IMR-90 (cell line): ENCODE measurements at regions not wholly inside any gene's neighbourhood (a gene's known extent, or its start where the extent isn't known, plus 50 kb on each side); places are given as distances from the start of the nearest gene placed in this dataset.

Experiments used
- ATAC-seq: fragments of 200-7000 bp; cut with Tn5 transposase; 2 replicates; pipeline ENCODE4 v1.9.1; 2020; ENCODE audit warnings: low read depth, mild to moderate bottlenecking, moderate library complexity
- BruUV-seq: library from RNA; stranded (reverse); fragments of 400-500 nt; replicated peaks from 2 replicates; lab custom pipeline; 2021; lab: Mats Ljungman, UMichigan
- CTCF ChIA-PET: fragments of 300-600 bp; formaldehyde crosslinking; extraction: SDS; loops from one replicate; lab custom pipeline; 2021; ENCODE audit warnings: antibody characterized with exemption; lab: Yijun Ruan, JAX
- POLR2A ChIA-PET: fragments of 300-600 bp; sonication (Branson Sonifier 250); formaldehyde crosslinking; loops from one replicate; lab custom pipeline; 2022; ENCODE audit warnings: antibody characterized with exemption; ENCODE audit not compliant: unreplicated experiment; lab: Charles Lee
- DNase-seq: peaks from one replicate; pipeline ENCODE4 v3.0.0; 2013
- H2AFZ ChIP-seq: replicated peaks from 2 replicates; pipeline ENCODE3; 2013; ENCODE audit warnings: low read length, mild to moderate bottlenecking; ENCODE audit not compliant: poor library complexity
- H2AK5ac ChIP-seq: 2 replicates; pipeline ENCODE4 v1.6.1; 2013; ENCODE audit warnings: low read depth, low read length, inconsistent platforms
- H2AK9ac ChIP-seq: replicated peaks from 2 replicates; pipeline ENCODE3; 2013; ENCODE audit warnings: mild to moderate bottlenecking, low read depth, low read length, moderate library complexity; ENCODE audit not compliant: poor library complexity
- H2BK120ac ChIP-seq: 2 replicates; pipeline ENCODE4 v1.6.1; 2013; ENCODE audit warnings: low read depth, low read length, inconsistent platforms
- H2BK15ac ChIP-seq: 3 replicates; pipeline ENCODE4 v1.6.1; 2013; ENCODE audit warnings: low read depth, low read length, inconsistent platforms
- H2BK20ac ChIP-seq: 2 replicates; pipeline ENCODE4 v1.6.1; 2013; ENCODE audit warnings: low read depth, mild to moderate bottlenecking, inconsistent platforms, low read length, moderate library complexity
- H2BK5ac ChIP-seq: 2 replicates; pipeline ENCODE4 v1.6.1; 2013; ENCODE audit warnings: mild to moderate bottlenecking, low read depth, low read length, inconsistent platforms; ENCODE audit not compliant: poor library complexity, severe bottlenecking
- H3K14ac ChIP-seq: replicated peaks from 2 replicates; pipeline ENCODE4 v1.6.1; 2013; ENCODE audit warnings: low read depth, low read length, inconsistent platforms
- H3K18ac ChIP-seq: 2 replicates; pipeline ENCODE4 v1.6.1; 2013; ENCODE audit warnings: low read depth, low read length, control low read depth
- H3K23ac ChIP-seq: 2 replicates; pipeline ENCODE4 v1.6.1; 2013; ENCODE audit warnings: low read depth, low read length, inconsistent platforms
- H3K27ac ChIP-seq: 2 replicates; pipeline ENCODE4 v1.5.1; 2013; ENCODE audit warnings: mild to moderate bottlenecking, control low read depth, low read length; ENCODE audit not compliant: insufficient read depth
- H3K27me3 ChIP-seq: 2 replicates; pipeline ENCODE4 v1.6.1; 2013; ENCODE audit warnings: low read length; ENCODE audit not compliant: control insufficient read depth, insufficient read depth
- H3K36me3 ChIP-seq: 2 replicates; pipeline ENCODE4 v1.6.1; 2013; ENCODE audit warnings: low read length, mixed read lengths; ENCODE audit not compliant: control insufficient read depth, insufficient read depth
- H3K4ac ChIP-seq: 2 replicates; pipeline ENCODE4 v1.6.1; 2013; ENCODE audit warnings: low read depth, low read length, inconsistent platforms
- H3K4me1 ChIP-seq: 2 replicates; pipeline ENCODE4 v1.6.1; 2013; ENCODE audit warnings: low read length, mixed read lengths; ENCODE audit not compliant: control insufficient read depth, insufficient read depth
- H3K4me2 ChIP-seq: 2 replicates; pipeline ENCODE4 v1.6.1; 2013; ENCODE audit warnings: low read depth, mild to moderate bottlenecking, control low read depth, low read length, moderate library complexity
- H3K4me3 ChIP-seq: 2 replicates; pipeline ENCODE4 v1.5.1; 2013; ENCODE audit warnings: low read depth, mild to moderate bottlenecking, control low read depth, low read length, moderate library complexity; ENCODE audit not compliant: insufficient read depth
- H3K56ac ChIP-seq: 2 replicates; pipeline ENCODE4 v1.6.1; 2013; ENCODE audit warnings: low read length, inconsistent platforms; ENCODE audit not compliant: insufficient read depth; ENCODE audit errors: extremely low read depth
- H3K79me1 ChIP-seq, 2 experiments: 2 replicates each; pipeline ENCODE4 v1.6.1; 2013; ENCODE audit warnings: low read length in 2 of 2, inconsistent platforms in 1 of 2, low read depth in 1 of 2
- H3K9ac ChIP-seq: 2 replicates; pipeline ENCODE4 v1.6.1; 2013; ENCODE audit warnings: low read depth, low read length, control low read depth
- H3K9me1 ChIP-seq: 2 replicates; pipeline ENCODE4 v1.6.1; 2013; ENCODE audit warnings: low read length, inconsistent platforms; ENCODE audit not compliant: insufficient read depth
- H3K9me3 ChIP-seq: 2 replicates; pipeline ENCODE4 v1.6.1; 2013; ENCODE audit warnings: low read length; ENCODE audit not compliant: control insufficient read depth, insufficient read depth
- H4K20me1 ChIP-seq: 2 replicates; pipeline ENCODE4 v1.6.1; 2013; ENCODE audit warnings: low read length, inconsistent platforms; ENCODE audit not compliant: insufficient read depth
- H4K5ac ChIP-seq: 2 replicates; pipeline ENCODE4 v1.6.1; 2013; ENCODE audit warnings: mild to moderate bottlenecking, low read depth, low read length, control low read depth
- H4K8ac ChIP-seq, 2 experiments: 2 replicates each; pipeline ENCODE4 v1.6.1; 2013; ENCODE audit warnings: low read depth in 2 of 2, low read length in 2 of 2, control low read depth in 1 of 2, inconsistent platforms in 1 of 2
- H4K91ac ChIP-seq: 2 replicates; pipeline ENCODE4 v1.6.1; 2013; ENCODE audit warnings: low read depth, low read length, inconsistent platforms; ENCODE audit not compliant: insufficient read depth
- MAFK ChIP-seq: IDR thresholded peaks from 2 replicates; pipeline ENCODE4 v1.6.1; 2012; ENCODE audit warnings: low read depth, low read length, improper control_type of control experiment
- USF2 ChIP-seq: fragments of 150-350 bp; IDR thresholded peaks from 2 replicates; pipeline ENCODE4 v1.6.1; 2017; ENCODE audit warnings: mild to moderate bottlenecking, antibody characterized with exemption, low read length, low read depth
- dilution Hi-C: fragments of 300-500 bp; cut with HindIII; formaldehyde crosslinking; loops from one replicate; pipeline ENCODE4 v1.14.3; 2018; ENCODE audit warnings: low sequenced_read_pairs; ENCODE audit not compliant: unreplicated experiment
- in situ Hi-C: fragments of 300-500 bp; cut with MboI; formaldehyde crosslinking; loops from 3 replicates; pipeline ENCODE4 v1.14.3; 2019; ENCODE audit warnings: low sequenced_read_pairs, inconsistent platforms, mixed read lengths
- intact Hi-C: fragments of 100-400 bp; cut with micrococcal nuclease; formaldehyde crosslinking; loops from 2 replicates; pipeline ENCODE4 v1.10.0; 2022

GRCh38 chr3:22210693-22211092 lies 459.7 kb upstream of the ZNF385D start:
- H3K23ac ChIP-seq = no peak overlapping the region
- H3K4me2 ChIP-seq = no peak overlapping the region
- H2BK5ac ChIP-seq = no peak overlapping the region
- dilution Hi-C loops = no loop called here
- H2AK9ac ChIP-seq = no peak overlapping the region
- no peak overlapping the region for H3K56ac ChIP-seq
- no peaks in the 10 kb centered on the region for H3K9me3 ChIP-seq
- no peaks in the 10 kb centered on the region for H3K4me1 ChIP-seq
- H3K79me1 ChIP-seq = no peaks in the 10 kb centered on the region
- H2AK5ac ChIP-seq = no peak overlapping the region
- no peaks in the 10 kb centered on the region for H4K20me1 ChIP-seq
- H2BK120ac ChIP-seq = no peak overlapping the region
- no peak overlapping the region for H3K4ac ChIP-seq
- in situ Hi-C loops = no loop called here
- H3K9me1 ChIP-seq = no peaks in the 10 kb centered on the region
- H3K14ac ChIP-seq = no peak overlapping the region
- BruUV-seq = no TSS peak
- no peak overlapping the region for H2AFZ ChIP-seq
- no peak overlapping the region for H3K27ac ChIP-seq
- TF ChIP-seq MAFK (peak; percentile 49), USF2 (no peak)
- ATAC-seq (no peak), DNase-seq (no peak)
- no peaks in the 10 kb centered on the region for H3K36me3 ChIP-seq
- H4K91ac ChIP-seq = no peak overlapping the region
- CTCF ChIA-PET = no interaction called here
- H3K18ac ChIP-seq = no peak overlapping the region
- H2BK20ac ChIP-seq = no peak overlapping the region
- intact Hi-C loops = no loop called here
- no peak overlapping the region for H3K9ac ChIP-seq
- no peaks in the 10 kb centered on the region for H3K27me3 ChIP-seq
- H4K8ac ChIP-seq = no peak overlapping the region
- no peak overlapping the region for H3K4me3 ChIP-seq
- no peak overlapping the region for H4K5ac ChIP-seq
- POLR2A ChIA-PET = no interaction called here
- H2BK15ac ChIP-seq = no peak overlapping the region
